ENCODE measurements at regions not wholly inside any gene's neighbourhood (a gene's known extent, or its start where the extent isn't known, plus 50 kb on each side); places are given as distances from the start of the nearest gene placed in this dataset.
A peak's percentile ranks its signal among the peaks of the same experiment; 100 is the strongest.
"Not testable (repeated sequence)": the region's sequence is repeated elsewhere in the genome, so short reads cannot be mapped to it uniquely, and the experiment has no call there.

- no peak for DNase-seq (ENCODE audit: extremely low read depth, low read depth)
- TF ChIP-seq, protein P1, sequence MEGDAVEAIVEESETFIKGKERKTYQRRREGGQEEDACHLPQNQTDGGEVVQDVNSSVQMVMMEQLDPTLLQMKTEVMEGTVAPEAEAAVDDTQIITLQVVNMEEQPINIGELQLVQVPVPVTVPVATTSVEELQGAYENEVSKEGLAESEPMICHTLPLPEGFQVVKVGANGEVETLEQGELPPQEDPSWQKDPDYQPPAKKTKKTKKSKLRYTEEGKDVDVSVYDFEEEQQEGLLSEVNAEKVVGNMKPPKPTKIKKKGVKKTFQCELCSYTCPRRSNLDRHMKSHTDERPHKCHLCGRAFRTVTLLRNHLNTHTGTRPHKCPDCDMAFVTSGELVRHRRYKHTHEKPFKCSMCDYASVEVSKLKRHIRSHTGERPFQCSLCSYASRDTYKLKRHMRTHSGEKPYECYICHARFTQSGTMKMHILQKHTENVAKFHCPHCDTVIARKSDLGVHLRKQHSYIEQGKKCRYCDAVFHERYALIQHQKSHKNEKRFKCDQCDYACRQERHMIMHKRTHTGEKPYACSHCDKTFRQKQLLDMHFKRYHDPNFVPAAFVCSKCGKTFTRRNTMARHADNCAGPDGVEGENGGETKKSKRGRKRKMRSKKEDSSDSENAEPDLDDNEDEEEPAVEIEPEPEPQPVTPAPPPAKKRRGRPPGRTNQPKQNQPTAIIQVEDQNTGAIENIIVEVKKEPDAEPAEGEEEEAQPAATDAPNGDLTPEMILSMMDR (IDR thresholded peaks at IDR 0.05; ENCODE audit: low read depth, low read length, missing control alignments) = no peak
- H3K4me3 ChIP-seq (replicated peaks; ENCODE audit: low read depth, low read length) = no peak overlapping the region
These were observed 838.4 kb downstream of the RAB28 start for GRCh38 chr4:12645732-12646131.

GRCh38 chr4:12644261-12644660 is 839.9 kb downstream of the RAB28 start:
- DNase-seq (ENCODE audit: extremely low read depth, low read depth) = no peak
- H3K4me3 ChIP-seq (replicated peaks; ENCODE audit: low read depth, low read length) = no peak overlapping the region
- TF ChIP-seq, protein P1 (IDR thresholded peaks at IDR 0.05; ENCODE audit: low read depth, low read length, missing control alignments) = no peak

- H3K4me3 ChIP-seq (replicated peaks; ENCODE audit: low read depth, low read length) = no peak overlapping the region
- no peak for DNase-seq (ENCODE audit: extremely low read depth, low read depth)
- TF ChIP-seq, protein P1 (IDR thresholded peaks at IDR 0.05; ENCODE audit: low read depth, low read length, missing control alignments) = no peak
These were observed 847.9 kb downstream of the RAB28 start for GRCh38 chr4:12636191-12636590.

GRCh38 chr4:12635629-12636028 is 848.5 kb downstream of the RAB28 start:
- no peak for DNase-seq (ENCODE audit: extremely low read depth, low read depth)
- H3K4me3 ChIP-seq (replicated peaks; ENCODE audit: low read depth, low read length) = no peak overlapping the region
- TF ChIP-seq, protein P1 (IDR thresholded peaks at IDR 0.05; ENCODE audit: low read depth, low read length, missing control alignments) = no peak

GRCh38 chr4:12633053-12633651 is 851.0 kb downstream of the RAB28 start:
- peak; percentile 36 for DNase-seq (ENCODE audit: extremely low read depth, low read depth)
- TF ChIP-seq, protein P1 (IDR thresholded peaks at IDR 0.05; ENCODE audit: low read depth, low read length, missing control alignments) = peak; percentile 82
- no peak overlapping the region for H3K4me3 ChIP-seq (replicated peaks; ENCODE audit: low read depth, low read length)

- TF ChIP-seq, protein P1 (IDR thresholded peaks at IDR 0.05; ENCODE audit: low read depth, low read length, missing control alignments) = no peak
- no peak overlapping the region for H3K4me3 ChIP-seq (replicated peaks; ENCODE audit: low read depth, low read length)
- DNase-seq (ENCODE audit: extremely low read depth, low read depth) = no peak
These were observed 868.3 kb downstream of the RAB28 start for GRCh38 chr4:12615822-12616221.

GRCh38 chr4:12612876-12613275 is 871.3 kb downstream of the RAB28 start:
- DNase-seq (ENCODE audit: extremely low read depth, low read depth) = no peak
- H3K4me3 ChIP-seq (replicated peaks; ENCODE audit: low read depth, low read length) = no peak overlapping the region
- TF ChIP-seq, protein P1 (IDR thresholded peaks at IDR 0.05; ENCODE audit: low read depth, low read length, missing control alignments) = no peak

DNA sequence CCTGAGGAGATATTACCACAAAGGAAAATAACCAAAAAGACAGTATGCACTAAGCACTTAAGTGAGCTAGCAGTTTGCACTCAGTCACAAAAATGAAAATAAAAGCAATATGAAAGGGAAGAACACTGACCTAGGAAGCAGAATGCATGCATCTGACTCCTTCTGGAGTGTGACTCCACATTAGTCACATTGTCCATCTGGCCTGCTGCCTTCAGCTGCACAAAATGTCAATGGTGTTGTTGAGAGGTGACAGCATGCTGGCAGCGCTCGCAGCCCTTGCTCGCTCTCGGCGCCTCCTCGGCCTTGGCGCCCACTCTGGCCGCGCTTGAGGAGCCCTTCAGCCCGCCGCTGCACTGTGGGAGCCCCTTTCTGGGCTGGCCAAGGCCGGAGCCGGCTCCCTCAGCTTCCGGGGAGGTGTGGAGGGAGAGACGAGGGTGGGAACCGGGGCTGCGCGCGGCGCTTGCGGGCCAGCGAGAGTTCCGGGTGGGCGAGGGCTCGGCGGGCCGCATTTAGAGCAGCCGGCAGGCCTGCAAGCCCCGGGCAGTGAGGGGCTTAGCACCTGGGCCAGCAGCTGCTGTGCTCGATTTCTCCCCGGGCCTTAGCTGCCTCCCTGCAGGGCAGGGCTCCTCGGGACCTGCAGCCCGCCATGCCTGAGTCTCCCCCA is 874.8 kb downstream of the RAB28 start:
- H3K4me3 ChIP-seq (replicated peaks; ENCODE audit: low read depth, low read length); DNase-seq (ENCODE audit: extremely low read depth, low read depth): not testable (repeated sequence)

Measured in HFF-Myc (cell line).